CD4-positive, alpha-beta T cell (primary cell): ENCODE measurements at regions not wholly inside any gene's neighbourhood (a gene's known extent, or its start where the extent isn't known, plus 50 kb on each side); places are given as distances from the start of the nearest gene placed in this dataset.

Experiments used
- ATAC-seq: fragments of 200-7000 bp; cut with Tn5 transposase; one replicate; pipeline ENCODE4 v1.10.0; 2022; ENCODE audit warnings: mild to moderate bottlenecking; ENCODE audit not compliant: poor library complexity
- CTCF ChIA-PET: fragments of 350-600 bp; sonication (Branson Sonifier 250); formaldehyde crosslinking; loops from one replicate; lab custom pipeline; 2021; ENCODE audit warnings: antibody characterized with exemption, inconsistent platforms; lab: Charles Lee
- POLR2A ChIA-PET: fragments of 350-600 bp; sonication (Branson Sonifier 250); formaldehyde crosslinking; loops from one replicate; lab custom pipeline; 2021; ENCODE audit warnings: antibody characterized with exemption, inconsistent platforms; lab: Charles Lee
- DNase-seq, 14 experiments: peaks; one replicate each; pipeline ENCODE4 v3.0.0-alpha.2; 2013 to 2020; ENCODE audit warnings: mixed read lengths in 2 of 14
- H3K27ac ChIP-seq, 2 donors: one replicate each; pipeline versions ENCODE4 v1.5.1 to v1.7.0; 2013; ENCODE audit warnings: low read length in 2 of 2, low read depth in 1 of 2, mild to moderate bottlenecking in 1 of 2
- H3K27me3 ChIP-seq, 2 experiments: 1 replicate in 1 of 2; 2 replicates in 1 of 2; pipeline versions ENCODE4 v1.6.1 to v1.7.0; 2013; ENCODE audit warnings: low read length in 2 of 2, control low read depth in 1 of 2, mild to moderate bottlenecking in 1 of 2, moderate library complexity in 1 of 2; ENCODE audit not compliant: insufficient read depth in 2 of 2, control insufficient read depth in 1 of 2
- H3K36me3 ChIP-seq: one replicate; pipeline ENCODE4 v1.6.1; 2013; ENCODE audit warnings: low read length, control low read depth; ENCODE audit not compliant: insufficient read depth
- H3K4me1 ChIP-seq: one replicate; pipeline ENCODE4 v1.6.1; 2013; ENCODE audit warnings: low read length, control low read depth; ENCODE audit not compliant: insufficient read depth
- H3K4me3 ChIP-seq: one replicate; pipeline ENCODE4 v1.5.1; 2013; ENCODE audit warnings: mild to moderate bottlenecking, low read length, moderate library complexity
- H3K9me3 ChIP-seq, 2 experiments: 1 replicate in 1 of 2; 2 replicates in 1 of 2; pipeline versions ENCODE4 v1.6.1 to v1.7.0; 2013; ENCODE audit warnings: low read length in 2 of 2, mild to moderate bottlenecking in 2 of 2, control low read depth in 1 of 2, moderate library complexity in 1 of 2; ENCODE audit not compliant: control insufficient read depth in 1 of 2, insufficient read depth in 1 of 2
- H3K27ac Mint-ChIP-seq: one replicate; pipeline ENCODE4 v1.8.0; 2020; ENCODE audit warnings: mixed read lengths
- H3K27me3 Mint-ChIP-seq: one replicate; pipeline ENCODE4 v1.8.0; 2021; ENCODE audit warnings: mixed read lengths
- H3K36me3 Mint-ChIP-seq: one replicate; pipeline ENCODE4 v1.8.0; 2021; ENCODE audit warnings: low read depth, mixed read lengths
- H3K4me1 Mint-ChIP-seq: one replicate; pipeline ENCODE4 v1.8.0; 2021; ENCODE audit warnings: low read depth, mixed read lengths
- H3K4me3 Mint-ChIP-seq: one replicate; pipeline ENCODE4 v1.8.0; 2020; ENCODE audit warnings: mild to moderate bottlenecking, mixed read lengths
- H3K9me3 Mint-ChIP-seq: one replicate; pipeline ENCODE4 v1.8.0; 2020; ENCODE audit warnings: mixed read lengths
- intact Hi-C, 2 experiments: fragments of 100-400 bp; cut with DNase I in 1 of 2; cut with micrococcal nuclease in 1 of 2; formaldehyde crosslinking; loops; one replicate each; pipeline versions ENCODE4 v1.15.1 to v1.9.0; 2023 to 2025; cut with DNase I, micrococcal nuclease
- TF ChIP-seq, protein P1 (sequence below): fragments of 200-600 bp; IDR thresholded peaks from one replicate; pipeline ENCODE4 v1.8.0; 2022; ENCODE audit warnings: antibody characterized with exemption, mild to moderate bottlenecking

- DNase-seq (no peak), ATAC-seq (no peak)
- CTCF ChIA-PET = no interaction called here
- Histone ChIP-seq H3K36me3 (no peaks in the 10 kb centered on the region), H3K27me3 (no peaks in the 10 kb centered on the region), H3K4me1 (no peaks in the 10 kb centered on the region), H3K4me3 (no peak overlapping the region), H3K27ac (no peak overlapping the region), H3K9me3 (no peaks in the 10 kb centered on the region)
- H3K4me1 Mint-ChIP-seq = no peaks in the 10 kb centered on the region
- intact Hi-C loops = no loop called here
- H3K4me3 Mint-ChIP-seq = no peak overlapping the region
- H3K36me3 Mint-ChIP-seq = no peaks in the 10 kb centered on the region
- H3K9me3 Mint-ChIP-seq = no peaks in the 10 kb centered on the region
- no peaks in the 10 kb centered on the region for H3K27me3 Mint-ChIP-seq
- TF ChIP-seq, protein P1, sequence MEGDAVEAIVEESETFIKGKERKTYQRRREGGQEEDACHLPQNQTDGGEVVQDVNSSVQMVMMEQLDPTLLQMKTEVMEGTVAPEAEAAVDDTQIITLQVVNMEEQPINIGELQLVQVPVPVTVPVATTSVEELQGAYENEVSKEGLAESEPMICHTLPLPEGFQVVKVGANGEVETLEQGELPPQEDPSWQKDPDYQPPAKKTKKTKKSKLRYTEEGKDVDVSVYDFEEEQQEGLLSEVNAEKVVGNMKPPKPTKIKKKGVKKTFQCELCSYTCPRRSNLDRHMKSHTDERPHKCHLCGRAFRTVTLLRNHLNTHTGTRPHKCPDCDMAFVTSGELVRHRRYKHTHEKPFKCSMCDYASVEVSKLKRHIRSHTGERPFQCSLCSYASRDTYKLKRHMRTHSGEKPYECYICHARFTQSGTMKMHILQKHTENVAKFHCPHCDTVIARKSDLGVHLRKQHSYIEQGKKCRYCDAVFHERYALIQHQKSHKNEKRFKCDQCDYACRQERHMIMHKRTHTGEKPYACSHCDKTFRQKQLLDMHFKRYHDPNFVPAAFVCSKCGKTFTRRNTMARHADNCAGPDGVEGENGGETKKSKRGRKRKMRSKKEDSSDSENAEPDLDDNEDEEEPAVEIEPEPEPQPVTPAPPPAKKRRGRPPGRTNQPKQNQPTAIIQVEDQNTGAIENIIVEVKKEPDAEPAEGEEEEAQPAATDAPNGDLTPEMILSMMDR = no peak
- POLR2A ChIA-PET = no interaction called here
- H3K27ac Mint-ChIP-seq = no peak overlapping the region
Observed at GRCh38 chr2:133838642-133839365, 270.5 kb upstream of the NCKAP5 start.

- Mint-ChIP-seq H3K9me3 (no peaks in the 10 kb centered on the region), H3K27me3 (peaks cover 4% of the 10 kb centered on the region), H3K4me3 (no peak overlapping the region), H3K36me3 (no peaks in the 10 kb centered on the region), H3K4me1 (no peaks in the 10 kb centered on the region), H3K27ac (no peak overlapping the region)
- Histone ChIP-seq H3K27me3 (no peaks in the 10 kb centered on the region), H3K36me3 (no peaks in the 10 kb centered on the region), H3K4me1 (peaks cover 3% of the 10 kb centered on the region), H3K27ac (no peak overlapping the region), H3K4me3 (no peak overlapping the region), H3K9me3 (no peaks in the 10 kb centered on the region)
- intact Hi-C loops = loop anchor here (5.0 to 10.0 kb wide), 3 partner anchors 1572 to 1985 kb away; no protein-coding TSS in a partner anchor
- CTCF ChIA-PET = no interaction called here
- DNase-seq (no peak), ATAC-seq (no peak)
- POLR2A ChIA-PET = no interaction called here
- TF ChIP-seq, protein P1 = no peak
Observed at GRCh38 chr2:133839677-133840076, 271.4 kb upstream of the NCKAP5 start.

GRCh38 chr2:133840761-133841160 is 272.5 kb upstream of the NCKAP5 start:
- no peak overlapping the region for H3K4me3 ChIP-seq
- H3K9me3 Mint-ChIP-seq = no peaks in the 10 kb centered on the region
- no peaks in the 10 kb centered on the region for H3K27me3 ChIP-seq
- POLR2A ChIA-PET = no interaction called here
- TF ChIP-seq, protein P1 = no peak
- H3K27me3 Mint-ChIP-seq = peaks cover 14% of the 10 kb centered on the region
- no peak overlapping the region for H3K27ac Mint-ChIP-seq
- no peak overlapping the region for H3K4me3 Mint-ChIP-seq
- CTCF ChIA-PET = no interaction called here
- ATAC-seq = no peak
- no peak for DNase-seq
- no peaks in the 10 kb centered on the region for H3K36me3 Mint-ChIP-seq
- intact Hi-C loops = loop anchor here (5.0 to 10.0 kb wide), 3 partner anchors 1573 to 1986 kb away; no protein-coding TSS in a partner anchor
- no peaks in the 10 kb centered on the region for H3K4me1 Mint-ChIP-seq
- H3K27ac ChIP-seq = no peak overlapping the region
- H3K4me1 ChIP-seq = peaks cover 3% of the 10 kb centered on the region
- H3K9me3 ChIP-seq = no peaks in the 10 kb centered on the region
- H3K36me3 ChIP-seq = no peaks in the 10 kb centered on the region
